HG03442 (cell line): ENCODE measurements at regions not wholly inside any gene's neighbourhood (a gene's known extent, or its start where the extent isn't known, plus 50 kb on each side); places are given as distances from the start of the nearest gene placed in this dataset.

Source experiments
- ATAC-seq: cut with Tn5 transposase; IDR thresholded peaks from one replicate; pipeline ENCODE4 v1.9.1; 2021; ENCODE audit warnings: mild to moderate bottlenecking, moderate library complexity; ENCODE audit not compliant: unreplicated experiment

GRCh38 chr3:102529452-102529851, 94.6 kb downstream of the ZPLD1 start:
- no peak for ATAC-seq

- no peak for ATAC-seq
These were observed 95.8 kb downstream of the ZPLD1 start for GRCh38 chr3:102530415-102531181.

GRCh38 chr3:102531686-102532085, 96.9 kb downstream of the ZPLD1 start:
- ATAC-seq: no peak

GRCh38 chr3:102532901-102533300, 98.1 kb downstream of the ZPLD1 start:
- ATAC-seq: peak; percentile 58

GRCh38 chr3:102533784-102534183, 99.0 kb downstream of the ZPLD1 start:
- ATAC-seq: no peak

- no peak for ATAC-seq
These were observed 101.6 kb downstream of the ZPLD1 start for GRCh38 chr3:102536456-102536855.

GRCh38 chr3:102537123-102537522, 102.3 kb downstream of the ZPLD1 start:
- ATAC-seq: no peak

GRCh38 chr3:102544741-102545140, 109.9 kb downstream of the ZPLD1 start:
- ATAC-seq: no peak

- no peak for ATAC-seq
These were observed 110.5 kb downstream of the ZPLD1 start for GRCh38 chr3:102545276-102545675.

GRCh38 chr3:102553876-102554275, 119.1 kb downstream of the ZPLD1 start:
- no peak for ATAC-seq

- no peak for ATAC-seq
These were observed 135.7 kb downstream of the ZPLD1 start for GRCh38 chr3:102570511-102570910.

GRCh38 chr3:102571006-102571405, 136.2 kb downstream of the ZPLD1 start:
- no peak for ATAC-seq

GRCh38 chr3:102571720-102572384, 137.0 kb downstream of the ZPLD1 start:
- ATAC-seq: no peak

GRCh38 chr3:102573483-102574028, 138.7 kb downstream of the ZPLD1 start:
- ATAC-seq: no peak

GRCh38 chr3:102574355-102574754, 139.5 kb downstream of the ZPLD1 start:
- no peak for ATAC-seq

- ATAC-seq: no peak
These were observed 141.8 kb downstream of the ZPLD1 start for GRCh38 chr3:102576651-102577050.

- ATAC-seq: no peak
These were observed 142.4 kb downstream of the ZPLD1 start for GRCh38 chr3:102577082-102577789.

GRCh38 chr3:102580760-102581159, 145.9 kb downstream of the ZPLD1 start:
- no peak for ATAC-seq

- ATAC-seq: no peak
These were observed 151.7 kb downstream of the ZPLD1 start for GRCh38 chr3:102586485-102586884.

GRCh38 chr3:102593812-102594602, 159.2 kb downstream of the ZPLD1 start:
- no peak for ATAC-seq

- no peak for ATAC-seq
These were observed 160.2 kb downstream of the ZPLD1 start for GRCh38 chr3:102595057-102595456.
